ENCODE measurements at regions not wholly inside any gene's neighbourhood (a gene's known extent, or its start where the extent isn't known, plus 50 kb on each side); places are given as distances from the start of the nearest gene placed in this dataset.

DNA sequence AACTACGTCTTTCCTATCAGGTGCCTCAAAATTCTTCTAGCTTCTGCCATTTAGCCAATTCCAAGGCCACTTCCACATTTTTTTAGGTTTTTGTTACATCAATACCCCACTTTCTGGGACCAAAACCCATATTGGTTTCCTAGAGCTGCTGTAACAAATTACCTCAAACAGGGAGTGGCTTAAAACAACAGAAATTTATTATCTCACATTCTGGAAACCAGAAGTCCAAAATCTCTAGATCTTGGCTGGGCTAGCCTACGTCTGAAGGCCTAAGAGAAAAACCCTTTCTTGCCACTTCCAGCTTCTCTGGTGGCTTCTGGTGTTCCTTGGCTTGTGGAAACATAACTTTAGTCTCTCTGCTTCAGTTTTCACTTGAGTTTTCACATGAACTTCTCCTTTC lies 85.1 kb upstream of the BMPER start:
- DNase-seq = no peak
- TF ChIP-seq CTCF (IDR thresholded peaks at IDR 0.05; ENCODE audit: partially characterized antibody, unreplicated experiment) = no peak
- Mint-ChIP-seq H3K4me3 (ENCODE audit: unreplicated experiment) (no peak overlapping the region), H3K4me1 (ENCODE audit: low read depth, unreplicated experiment) (peaks cover 26% of the 10 kb centered on the region), H3K36me3 (ENCODE audit: unreplicated experiment) (peaks cover 7% of the 10 kb centered on the region), H3K9me3 (ENCODE audit: unreplicated experiment) (peaks cover 9% of the 10 kb centered on the region), H3K27me3 (ENCODE audit: unreplicated experiment) (peaks cover 8% of the 10 kb centered on the region), H3K27ac (ENCODE audit: unreplicated experiment) (no peak overlapping the region)

DNA sequence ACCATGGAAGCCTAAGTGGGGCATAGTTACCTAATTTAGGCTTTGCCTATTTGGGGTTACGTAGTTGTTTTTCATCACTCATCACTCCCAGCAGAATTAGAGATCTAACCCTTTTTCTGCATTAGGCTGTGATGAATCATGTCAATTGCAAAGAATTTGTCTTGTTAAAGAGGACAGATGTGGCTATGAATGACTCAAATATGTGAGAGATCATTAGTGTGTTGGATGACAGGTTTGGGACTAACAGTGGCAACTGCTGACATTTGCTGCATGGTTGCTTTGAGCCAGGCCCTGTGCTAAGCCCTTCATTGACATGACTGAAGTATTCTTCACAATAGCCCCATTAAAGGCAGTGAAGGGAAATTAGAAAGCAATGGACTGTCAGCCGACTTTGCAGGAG lies 83.4 kb upstream of the BMPER start:
- H3K36me3 Mint-ChIP-seq (ENCODE audit: unreplicated experiment) = peaks cover 7% of the 10 kb centered on the region
- H3K4me1 Mint-ChIP-seq (ENCODE audit: low read depth, unreplicated experiment) = peaks cover 10% of the 10 kb centered on the region
- H3K27me3 Mint-ChIP-seq (ENCODE audit: unreplicated experiment) = peaks cover 4% of the 10 kb centered on the region
- DNase-seq = no peak
- no peak overlapping the region for H3K27ac Mint-ChIP-seq (ENCODE audit: unreplicated experiment)
- H3K4me3 Mint-ChIP-seq (ENCODE audit: unreplicated experiment) = no peak overlapping the region
- H3K9me3 Mint-ChIP-seq (ENCODE audit: unreplicated experiment) = peaks cover 1% of the 10 kb centered on the region
- TF ChIP-seq CTCF (IDR thresholded peaks at IDR 0.05; ENCODE audit: partially characterized antibody, unreplicated experiment) = no peak

- no peaks in the 10 kb centered on the region for H3K4me1 Mint-ChIP-seq (ENCODE audit: low read depth, unreplicated experiment)
- H3K9me3 Mint-ChIP-seq (ENCODE audit: unreplicated experiment) = peaks cover 1% of the 10 kb centered on the region
- H3K27ac Mint-ChIP-seq (ENCODE audit: unreplicated experiment) = no peak overlapping the region
- DNase-seq = no peak
- no peaks in the 10 kb centered on the region for H3K27me3 Mint-ChIP-seq (ENCODE audit: unreplicated experiment)
- no peak for TF ChIP-seq CTCF (IDR thresholded peaks at IDR 0.05; ENCODE audit: partially characterized antibody, unreplicated experiment)
- no peak overlapping the region for H3K4me3 Mint-ChIP-seq (ENCODE audit: unreplicated experiment)
- H3K36me3 Mint-ChIP-seq (ENCODE audit: unreplicated experiment) = peaks cover 7% of the 10 kb centered on the region
These were observed 81.4 kb upstream of the BMPER start for GRCh38 chr7:33823913-33824312.

DNA sequence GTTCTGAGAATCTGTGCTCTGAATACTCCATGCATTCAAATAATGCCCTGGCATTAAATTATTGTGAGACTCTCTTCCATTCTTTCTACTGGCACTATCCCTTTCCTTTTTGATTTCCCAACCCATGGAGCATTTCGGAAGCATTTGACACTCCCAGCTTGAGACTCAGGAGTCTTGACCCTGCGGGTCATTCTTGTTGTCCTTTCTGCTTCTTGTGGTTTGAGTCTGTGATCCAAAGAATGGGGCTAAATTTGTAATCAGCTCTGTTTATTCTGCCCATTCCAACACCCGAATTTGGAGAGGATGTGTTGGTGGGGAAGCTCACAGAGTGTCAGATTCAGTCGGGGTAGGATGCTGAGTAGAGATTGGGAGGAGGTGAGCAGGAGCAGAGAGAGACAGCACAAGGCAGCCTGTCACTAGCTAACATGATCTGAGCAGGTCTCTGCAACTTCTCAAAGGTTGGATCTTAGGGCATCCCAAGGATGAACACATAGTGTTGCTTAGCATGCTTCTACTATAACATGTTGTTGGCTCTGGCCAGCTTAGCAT lies 80.4 kb upstream of the BMPER start:
- DNase-seq = no peak
- no peak for TF ChIP-seq CTCF (IDR thresholded peaks at IDR 0.05; ENCODE audit: partially characterized antibody, unreplicated experiment)
- Mint-ChIP-seq H3K27me3 (ENCODE audit: unreplicated experiment) (no peaks in the 10 kb centered on the region), H3K27ac (ENCODE audit: unreplicated experiment) (no peak overlapping the region), H3K4me3 (ENCODE audit: unreplicated experiment) (no peak overlapping the region), H3K9me3 (ENCODE audit: unreplicated experiment) (peaks cover 1% of the 10 kb centered on the region), H3K4me1 (ENCODE audit: low read depth, unreplicated experiment) (no peaks in the 10 kb centered on the region), H3K36me3 (ENCODE audit: unreplicated experiment) (peaks cover 3% of the 10 kb centered on the region)

DNA sequence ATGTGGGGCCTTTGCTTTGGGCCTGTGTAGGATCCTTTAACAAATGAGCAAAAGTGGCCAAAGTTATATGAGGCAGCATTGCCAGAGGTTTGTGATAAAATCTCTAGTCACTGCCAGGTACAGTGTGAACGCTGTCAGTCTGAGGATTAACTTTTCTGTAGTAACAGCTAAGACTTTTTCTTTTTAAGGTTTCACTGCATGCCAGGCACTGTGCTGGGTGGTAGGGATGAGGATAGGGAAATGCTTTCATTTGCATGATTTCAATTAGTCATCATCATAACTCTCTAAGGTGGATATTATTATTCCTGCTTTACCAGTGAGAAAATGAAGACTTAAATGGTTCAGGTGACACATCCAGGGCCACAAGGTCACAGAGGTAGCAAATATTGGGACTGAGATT lies 79.7 kb upstream of the BMPER start:
- no peak overlapping the region for H3K27ac Mint-ChIP-seq (ENCODE audit: unreplicated experiment)
- TF ChIP-seq CTCF (IDR thresholded peaks at IDR 0.05; ENCODE audit: partially characterized antibody, unreplicated experiment) = no peak
- no peak overlapping the region for H3K4me3 Mint-ChIP-seq (ENCODE audit: unreplicated experiment)
- no peak for DNase-seq
- H3K4me1 Mint-ChIP-seq (ENCODE audit: low read depth, unreplicated experiment) = no peaks in the 10 kb centered on the region
- peaks cover 1% of the 10 kb centered on the region for H3K9me3 Mint-ChIP-seq (ENCODE audit: unreplicated experiment)
- H3K36me3 Mint-ChIP-seq (ENCODE audit: unreplicated experiment) = no peaks in the 10 kb centered on the region
- no peaks in the 10 kb centered on the region for H3K27me3 Mint-ChIP-seq (ENCODE audit: unreplicated experiment)
